GM18861 (cell line): ENCODE measurements at regions not wholly inside any gene's neighbourhood (a gene's known extent, or its start where the extent isn't known, plus 50 kb on each side); places are given as distances from the start of the nearest gene placed in this dataset.

Source experiments
- ATAC-seq: cut with Tn5 transposase; IDR thresholded peaks from one replicate; pipeline ENCODE4 v1.9.1; 2021; ENCODE audit not compliant: unreplicated experiment

DNA sequence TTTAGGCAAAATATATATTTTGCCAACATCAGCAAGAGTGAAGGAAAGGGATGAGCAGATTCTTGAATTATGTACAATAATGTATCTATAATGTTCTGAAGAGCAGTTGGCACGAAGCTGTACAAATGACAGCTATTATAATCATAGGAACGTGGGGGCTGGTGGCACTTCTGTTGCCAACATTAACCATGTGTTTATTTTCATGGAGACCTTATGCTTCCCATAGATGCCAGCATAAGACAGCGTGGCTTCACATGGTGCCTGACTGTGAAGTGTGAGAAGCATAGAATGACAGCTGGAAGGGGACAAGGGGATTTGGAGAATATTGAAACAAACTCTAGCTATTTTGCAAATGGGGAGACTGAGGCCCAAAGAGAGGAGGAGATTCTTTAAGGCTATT, 52.6 kb upstream of the ATP10B start:
- ATAC-seq, result no peak

- ATAC-seq, result no peak
Measured at GRCh38 chr5:160903551-160903950, 51.5 kb upstream of the ATP10B start.

DNA sequence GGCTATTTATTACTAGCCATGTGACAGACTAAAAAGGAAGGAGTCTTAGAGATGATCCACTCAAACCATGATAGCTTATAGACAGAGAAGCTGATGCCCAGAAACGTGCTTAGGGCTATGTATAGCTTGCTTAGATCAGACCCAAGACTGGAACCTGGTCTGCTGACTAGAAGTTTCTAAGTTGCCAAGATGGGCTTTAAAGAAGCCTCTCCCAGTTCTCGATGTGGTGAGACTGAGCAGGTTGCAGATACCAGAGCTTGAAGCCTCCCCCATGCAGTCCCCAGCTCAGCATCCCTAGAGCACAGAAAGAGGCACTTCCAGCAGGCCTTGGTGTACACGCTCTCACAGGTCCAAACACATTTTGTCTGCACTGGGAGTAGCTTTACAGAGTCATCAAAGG, 51.1 kb upstream of the ATP10B start:
- no peak for ATAC-seq
